WTC11 (cell line): ENCODE measurements at regions not wholly inside any gene's neighbourhood (a gene's known extent, or its start where the extent isn't known, plus 50 kb on each side); places are given as distances from the start of the nearest gene placed in this dataset.

Experiments
- ATAC-seq: fragments of 200-7000 bp; cut with Tn5 transposase; 2 replicates; pipeline ENCODE4 v1.10.0; 2021; ENCODE audit warnings: mild to moderate bottlenecking, moderate library complexity
- CTCF ChIA-PET: fragments of 300-600 bp; sonication (Branson Sonifier 250); formaldehyde crosslinking; loops from one replicate; lab custom pipeline; 2021; ENCODE audit warnings: antibody characterized with exemption; lab: Charles Lee
- POLR2A ChIA-PET: fragments of 350-600 bp; sonication (Branson Sonifier 250); formaldehyde crosslinking; loops from one replicate; lab custom pipeline; 2021; ENCODE audit warnings: antibody characterized with exemption; lab: Charles Lee
- DNase-seq: peaks from one replicate; pipeline ENCODE4 v3.0.0; 2021; ENCODE audit warnings: low spot score
- H3K27ac Mint-ChIP-seq: 2 replicates; pipeline ENCODE4 v1.8.0; 2021; ENCODE audit warnings: mixed read lengths
- H3K27me3 Mint-ChIP-seq: 2 replicates; pipeline ENCODE4 v1.8.0; 2021; ENCODE audit warnings: low read depth, mild to moderate bottlenecking, moderate library complexity, mixed read lengths
- H3K36me3 Mint-ChIP-seq: 2 replicates; pipeline ENCODE4 v1.8.0; 2021; ENCODE audit warnings: mixed read lengths
- H3K4me1 Mint-ChIP-seq: 2 replicates; pipeline ENCODE4 v1.8.0; 2022; ENCODE audit warnings: mixed read lengths
- H3K4me3 Mint-ChIP-seq: 2 replicates; pipeline ENCODE4 v1.8.0; 2021; ENCODE audit warnings: mild to moderate bottlenecking, moderate library complexity, mixed read lengths
- H3K9me3 Mint-ChIP-seq: 2 replicates; pipeline ENCODE4 v1.8.0; 2021; ENCODE audit warnings: mixed read lengths
- ARID4B ChIP-seq: sonication (generic); formaldehyde crosslinking; IDR thresholded peaks from 2 replicates; pipeline ENCODE4 v1.8.0; 2023; ENCODE audit warnings: missing genetic modification reagents, mild to moderate bottlenecking, borderline replicate concordance
- ATF3 ChIP-seq: sonication (generic); formaldehyde crosslinking; conservative IDR thresholded peaks from 2 replicates; pipeline ENCODE4 v1.8.1; 2022; ENCODE audit warnings: mild to moderate bottlenecking, missing genetic modification reagents
- CBFB ChIP-seq: sonication (generic); formaldehyde crosslinking; IDR thresholded peaks from 2 replicates; pipeline ENCODE4 v1.8.1; 2022; ENCODE audit warnings: mild to moderate bottlenecking, low read depth, missing genetic modification reagents
- CREB1 ChIP-seq: sonication (generic); formaldehyde crosslinking; IDR thresholded peaks from 2 replicates; pipeline ENCODE4 v1.8.0; 2023; ENCODE audit warnings: mild to moderate bottlenecking, missing genetic modification reagents
- CREM ChIP-seq: sonication (generic); formaldehyde crosslinking; IDR thresholded peaks from 2 replicates; pipeline ENCODE4 v1.8.1; 2022; ENCODE audit warnings: mild to moderate bottlenecking, missing genetic modification reagents, moderate library complexity
- E2F1 ChIP-seq: sonication (generic); formaldehyde crosslinking; IDR thresholded peaks from 2 replicates; pipeline ENCODE4 v1.8.0; 2022; ENCODE audit warnings: mild to moderate bottlenecking, missing genetic modification reagents
- E2F4 ChIP-seq: sonication (generic); formaldehyde crosslinking; IDR thresholded peaks from 2 replicates; pipeline ENCODE4 v1.8.1; 2022; ENCODE audit warnings: low read depth, mild to moderate bottlenecking, moderate library complexity, missing genetic modification reagents, borderline replicate concordance
- FOXJ3 ChIP-seq: sonication (generic); formaldehyde crosslinking; IDR thresholded peaks from 2 replicates; pipeline ENCODE4 v1.9.0; 2021; ENCODE audit warnings: missing genetic modification reagents, mild to moderate bottlenecking, borderline replicate concordance
- FOXP1 ChIP-seq: sonication (generic); formaldehyde crosslinking; IDR thresholded peaks from 2 replicates; pipeline ENCODE4 v1.8.0; 2022; ENCODE audit warnings: missing genetic modification reagents, mild to moderate bottlenecking, moderate library complexity, borderline replicate concordance
- GRHL2 ChIP-seq: fragments of 250-450 bp; sonication (Bioruptor Pico); IDR thresholded peaks from 2 replicates; pipeline ENCODE4 v1.8.0; 2022; ENCODE audit warnings: mild to moderate bottlenecking, moderate library complexity; ENCODE audit not compliant: insufficient replicate concordance, severe bottlenecking
- JAZF1 ChIP-seq: fragments of 250-450 bp; sonication (Bioruptor Pico); IDR thresholded peaks from 2 replicates; pipeline ENCODE4 v1.9.0; 2021; ENCODE audit warnings: moderate library complexity, mild to moderate bottlenecking, inconsistent platforms
- MLX ChIP-seq: sonication (generic); formaldehyde crosslinking; IDR thresholded peaks from 2 replicates; pipeline ENCODE4 v1.8.1; 2023; ENCODE audit warnings: mild to moderate bottlenecking, missing genetic modification reagents, moderate library complexity
- MXD4 ChIP-seq: fragments of 250-450 bp; sonication (Bioruptor Pico); IDR thresholded peaks from 2 replicates; pipeline ENCODE4 v1.8.0; 2021; ENCODE audit warnings: mild to moderate bottlenecking, moderate library complexity, borderline replicate concordance
- MYBL2 ChIP-seq: sonication (generic); formaldehyde crosslinking; IDR thresholded peaks from 2 replicates; pipeline ENCODE4 v1.8.1; 2023; ENCODE audit warnings: mild to moderate bottlenecking, moderate library complexity, missing genetic modification reagents
- NFE2L1 ChIP-seq: sonication (generic); formaldehyde crosslinking; IDR thresholded peaks from 2 replicates; pipeline ENCODE4 v1.8.1; 2023; ENCODE audit warnings: missing genetic modification reagents
- RELA ChIP-seq: sonication (generic); formaldehyde crosslinking; IDR thresholded peaks from 2 replicates; pipeline ENCODE4 v1.8.1; 2022; ENCODE audit warnings: missing genetic modification reagents, mild to moderate bottlenecking, borderline replicate concordance
- USF2 ChIP-seq: sonication (generic); formaldehyde crosslinking; IDR thresholded peaks from 2 replicates; pipeline ENCODE4 v1.8.1; 2023; ENCODE audit warnings: mild to moderate bottlenecking, missing genetic modification reagents, moderate library complexity
- ZNF232 ChIP-seq: sonication (generic); formaldehyde crosslinking; IDR thresholded peaks from 2 replicates; pipeline ENCODE4 v1.8.0; 2022; ENCODE audit warnings: mild to moderate bottlenecking, missing genetic modification reagents
- ZNF263 ChIP-seq: sonication (generic); formaldehyde crosslinking; IDR thresholded peaks from 2 replicates; pipeline ENCODE4 v1.8.1; 2022; ENCODE audit warnings: low read depth, mild to moderate bottlenecking, moderate library complexity, missing genetic modification reagents
- ZNF317 ChIP-seq: sonication (generic); formaldehyde crosslinking; IDR thresholded peaks from 2 replicates; pipeline ENCODE4 v1.8.1; 2023; ENCODE audit warnings: low read depth, mild to moderate bottlenecking, moderate library complexity, missing genetic modification reagents, borderline replicate concordance
- ZNF416 ChIP-seq: fragments of 250-450 bp; sonication (Bioruptor Pico); IDR thresholded peaks from 2 replicates; pipeline ENCODE4 v1.9.0; 2021; ENCODE audit warnings: mild to moderate bottlenecking, inconsistent platforms
- ZNF423 ChIP-seq: fragments of 250-450 bp; sonication (Bioruptor Pico); IDR thresholded peaks from 2 replicates; pipeline ENCODE4 v2.1.2; 2022; ENCODE audit warnings: mild to moderate bottlenecking, moderate library complexity

GRCh38 chr6:141443668-141444289, 688.9 kb upstream of the GJE1 start:
- Mint-ChIP-seq H3K4me1 (peaks cover 8% of the 10 kb centered on the region), H3K27me3 (no peaks in the 10 kb centered on the region), H3K9me3 (peaks cover 16% of the 10 kb centered on the region), H3K27ac (no peak overlapping the region), H3K4me3 (no peak overlapping the region), H3K36me3 (peaks cover 15% of the 10 kb centered on the region)
- POLR2A ChIA-PET, result no interaction called here
- CTCF ChIA-PET, result no interaction called here
- TF ChIP-seq CREB1 (CRISPR knock-in tag) (no peak), MLX (CRISPR knock-in tag) (no peak), CREM (CRISPR knock-in tag) (no peak), ZNF416 (CRISPR knock-in tag) (no peak), NFE2L1 (CRISPR knock-in tag) (no peak), RELA (no peak), ARID4B (CRISPR knock-in tag) (no peak)
- DNase-seq (no peak), ATAC-seq (no peak)

GRCh38 chr6:141443032-141443431, 689.7 kb upstream of the GJE1 start:
- H3K4me1 Mint-ChIP-seq, result peaks cover 5% of the 10 kb centered on the region
- H3K4me3 Mint-ChIP-seq, result no peak overlapping the region
- ATAC-seq (no peak), DNase-seq (no peak)
- POLR2A ChIA-PET, result no interaction called here
- no peak overlapping the region for H3K27ac Mint-ChIP-seq
- H3K27me3 Mint-ChIP-seq, result no peaks in the 10 kb centered on the region
- TF ChIP-seq ZNF232 (CRISPR knock-in tag) (no peak), MLX (CRISPR knock-in tag) (no peak), GRHL2 (CRISPR knock-in tag) (no peak), ZNF263 (CRISPR knock-in tag) (no peak), FOXP1 (CRISPR knock-in tag) (no peak), ATF3 (CRISPR knock-in tag) (no peak), RELA (no peak), MYBL2 (CRISPR knock-in tag) (no peak), E2F4 (no peak), CREB1 (CRISPR knock-in tag) (no peak)
- CTCF ChIA-PET, result no interaction called here
- H3K9me3 Mint-ChIP-seq, result peaks cover 23% of the 10 kb centered on the region
- peaks cover 21% of the 10 kb centered on the region for H3K36me3 Mint-ChIP-seq

GRCh38 chr6:141439513-141439912, 693.2 kb upstream of the GJE1 start:
- ChIA-PET POLR2A (no interaction called here), CTCF (no interaction called here)
- Mint-ChIP-seq H3K9me3 (peaks cover 39% of the 10 kb centered on the region), H3K36me3 (peaks cover 21% of the 10 kb centered on the region), H3K4me1 (no peaks in the 10 kb centered on the region), H3K27me3 (no peaks in the 10 kb centered on the region), H3K4me3 (no peak overlapping the region), H3K27ac (no peak overlapping the region)
- no peak for DNase-seq
- ATAC-seq, result no peak
- TF ChIP-seq JAZF1, result no peak
- no peak for TF ChIP-seq ZNF317
- TF ChIP-seq FOXJ3 (CRISPR knock-in tag), result no peak
- TF ChIP-seq FOXP1 (CRISPR knock-in tag), result no peak
- no peak for TF ChIP-seq ZNF423 (CRISPR knock-in tag)
- TF ChIP-seq E2F1, result no peak
- TF ChIP-seq USF2 (CRISPR knock-in tag), result no peak
- TF ChIP-seq CBFB (CRISPR knock-in tag), result no peak
- no peak for TF ChIP-seq MYBL2 (CRISPR knock-in tag)
- TF ChIP-seq MXD4 (CRISPR knock-in tag), result no peak
